Trophoblast cell (in vitro differentiated cells and primary cell): ENCODE measurements at regions not wholly inside any gene's neighbourhood (a gene's known extent, or its start where the extent isn't known, plus 50 kb on each side); places are given as distances from the start of the nearest gene placed in this dataset.
"Not testable (repeated sequence)": the region's sequence is repeated elsewhere in the genome, so short reads cannot be mapped to it uniquely, and the experiment has no call there.

Experiments
- DNase-seq, 2 donors: peaks; one replicate each; pipeline ENCODE4 v3.0.0-alpha.2; 2016
- H2AFZ ChIP-seq: 2 replicates; pipeline ENCODE4 v1.6.1; 2013; ENCODE audit warnings: low read length, moderate library complexity, mild to moderate bottlenecking; ENCODE audit not compliant: insufficient read depth, poor library complexity
- H2AK5ac ChIP-seq: 2 replicates; pipeline ENCODE4 v1.6.1; 2013; ENCODE audit warnings: mild to moderate bottlenecking, low read length
- H2BK120ac ChIP-seq: 2 replicates; pipeline ENCODE4 v1.6.1; 2013; ENCODE audit warnings: low read length, mild to moderate bottlenecking, moderate library complexity; ENCODE audit not compliant: insufficient read depth, poor library complexity
- H2BK12ac ChIP-seq: 2 replicates; pipeline ENCODE4 v1.6.1; 2013; ENCODE audit warnings: mild to moderate bottlenecking, low read length, moderate library complexity
- H2BK5ac ChIP-seq: 2 replicates; pipeline ENCODE4 v1.6.1; 2013; ENCODE audit warnings: low read length, low read depth, moderate library complexity, mild to moderate bottlenecking; ENCODE audit not compliant: poor library complexity
- H3K14ac ChIP-seq: 2 replicates; pipeline ENCODE4 v1.6.1; 2013; ENCODE audit warnings: mild to moderate bottlenecking, low read length
- H3K18ac ChIP-seq: 2 replicates; pipeline ENCODE4 v1.6.1; 2013; ENCODE audit warnings: mild to moderate bottlenecking, low read length
- H3K23ac ChIP-seq: 2 replicates; pipeline ENCODE4 v1.6.1; 2013; ENCODE audit warnings: low read length
- H3K27ac ChIP-seq: 2 replicates; pipeline ENCODE4 v1.5.1; 2013; ENCODE audit warnings: low read depth, mild to moderate bottlenecking, inconsistent platforms, low read length, moderate library complexity
- H3K27me3 ChIP-seq: 2 replicates; pipeline ENCODE4 v1.6.1; 2013; ENCODE audit warnings: inconsistent platforms, mild to moderate bottlenecking, low read length, moderate library complexity; ENCODE audit not compliant: insufficient read depth
- H3K36me3 ChIP-seq, 2 experiments: 1 replicate in 1 of 2; 2 replicates in 1 of 2; pipeline ENCODE4 v1.6.1; 2013; ENCODE audit warnings: low read length in 2 of 2, mild to moderate bottlenecking in 2 of 2, moderate library complexity in 1 of 2; ENCODE audit not compliant: insufficient read depth in 2 of 2, control insufficient read depth in 1 of 2
- H3K4ac ChIP-seq: 2 replicates; pipeline ENCODE4 v1.6.1; 2013; ENCODE audit warnings: low read depth, mild to moderate bottlenecking, low read length, moderate library complexity
- H3K4me1 ChIP-seq, 2 experiments: 1 replicate in 1 of 2; 2 replicates in 1 of 2; pipeline ENCODE4 v1.6.1; 2013; ENCODE audit warnings: low read length in 2 of 2, mild to moderate bottlenecking in 2 of 2, moderate library complexity in 1 of 2; ENCODE audit not compliant: insufficient read depth in 2 of 2, control insufficient read depth in 1 of 2
- H3K4me2 ChIP-seq: 2 replicates; pipeline ENCODE4 v1.6.1; 2013; ENCODE audit warnings: inconsistent platforms, mild to moderate bottlenecking, low read length, moderate library complexity
- H3K4me3 ChIP-seq: 2 replicates; pipeline ENCODE4 v1.5.1; 2013; ENCODE audit warnings: mild to moderate bottlenecking, low read depth, low read length, inconsistent platforms
- H3K79me1 ChIP-seq: one replicate; pipeline ENCODE4 v1.6.1; 2013; ENCODE audit warnings: low read length
- H3K79me2 ChIP-seq: 2 replicates; pipeline ENCODE4 v1.6.1; 2013; ENCODE audit warnings: low read length, mild to moderate bottlenecking; ENCODE audit not compliant: control insufficient read depth, insufficient read depth, poor library complexity
- H3K9ac ChIP-seq: 2 replicates; pipeline ENCODE4 v1.6.1; 2013; ENCODE audit warnings: mild to moderate bottlenecking, low read length
- H3K9me3 ChIP-seq: 2 replicates; pipeline ENCODE4 v1.6.1; 2013; ENCODE audit warnings: low read depth, mild to moderate bottlenecking, control low read depth, inconsistent platforms, low read length; ENCODE audit not compliant: insufficient read depth
- H4K12ac ChIP-seq: 2 replicates; pipeline ENCODE4 v1.6.1; 2013; ENCODE audit warnings: low read depth, mild to moderate bottlenecking, low read length, moderate library complexity
- H4K8ac ChIP-seq: 2 replicates; pipeline ENCODE4 v1.6.1; 2013; ENCODE audit warnings: low read depth, mild to moderate bottlenecking, low read length, moderate library complexity
- H4K91ac ChIP-seq: one replicate; pipeline ENCODE4 v1.6.1; 2013; ENCODE audit warnings: low read depth, mild to moderate bottlenecking, low read length, moderate library complexity
- WGBS: extraction: QIAGEN DNeasy Blood & Tissue Kit; methylation state at CpG from one replicate; pipeline ENCODE4 v1.1.7; 2013; ENCODE audit warnings: missing lambda C conversion rate; ENCODE audit not compliant: insufficient read length, insufficient coverage; ENCODE audit errors: extremely low coverage; 5-methylcytosine and 5-hydroxymethylcytosine counted together

- Histone ChIP-seq H3K23ac (no peak overlapping the region), H2AFZ (no peak overlapping the region), H3K27me3 (no peaks in the 10 kb centered on the region), H2BK120ac (no peak overlapping the region), H3K4me3 (no peak overlapping the region), H2BK5ac (no peak overlapping the region), H4K8ac (no peak overlapping the region), H3K4ac (no peak overlapping the region), H3K14ac (no peak overlapping the region), H4K12ac (no peak overlapping the region), H3K9me3 (no peaks in the 10 kb centered on the region), H3K18ac (no peak overlapping the region), H3K27ac (no peak overlapping the region), H2AK5ac (no peak overlapping the region), H4K91ac (no peak overlapping the region), H3K79me2 (no peaks in the 10 kb centered on the region), H2BK12ac (no peak overlapping the region), H3K9ac (no peak overlapping the region), H3K4me1 (no peaks in the 10 kb centered on the region), H3K36me3 (no peaks in the 10 kb centered on the region), H3K79me1 (no peaks in the 10 kb centered on the region), H3K4me2 (no peak overlapping the region)
- WGBS, result no CpG with 5 or more reads among the region's 3 CpGs
- no peak for DNase-seq
These were observed 412.4 kb downstream of the NTRK2 start for GRCh38 chr9:85081963-85082362.

GRCh38 chr9:85079349-85079748 is 409.8 kb downstream of the NTRK2 start:
- no peak overlapping the region for H4K91ac ChIP-seq
- no peak overlapping the region for H3K4ac ChIP-seq
- no peak overlapping the region for H3K4me2 ChIP-seq
- no peak overlapping the region for H2BK5ac ChIP-seq
- no peaks in the 10 kb centered on the region for H3K27me3 ChIP-seq
- no peak overlapping the region for H3K9ac ChIP-seq
- H4K8ac ChIP-seq, result no peak overlapping the region
- H2AFZ ChIP-seq, result no peak overlapping the region
- no peak overlapping the region for H3K23ac ChIP-seq
- H3K14ac ChIP-seq, result no peak overlapping the region
- H3K27ac ChIP-seq, result no peak overlapping the region
- no peak overlapping the region for H3K18ac ChIP-seq
- no peaks in the 10 kb centered on the region for H3K79me2 ChIP-seq
- no peaks in the 10 kb centered on the region for H3K79me1 ChIP-seq
- H3K9me3 ChIP-seq, result no peaks in the 10 kb centered on the region
- DNase-seq, result no peak
- H2BK12ac ChIP-seq, result no peak overlapping the region
- H4K12ac ChIP-seq, result no peak overlapping the region
- H3K4me1 ChIP-seq, result no peaks in the 10 kb centered on the region
- no peaks in the 10 kb centered on the region for H3K36me3 ChIP-seq
- H2BK120ac ChIP-seq, result no peak overlapping the region
- no peak overlapping the region for H3K4me3 ChIP-seq
- H2AK5ac ChIP-seq, result no peak overlapping the region
- no CpG with 5 or more reads among the region's 1 CpG for WGBS

- no peak overlapping the region for H2BK5ac ChIP-seq
- no peaks in the 10 kb centered on the region for H3K79me2 ChIP-seq
- H3K36me3 ChIP-seq, result no peaks in the 10 kb centered on the region
- no peak for DNase-seq
- H3K14ac ChIP-seq, result no peak overlapping the region
- no peak overlapping the region for H3K27ac ChIP-seq
- H2BK12ac ChIP-seq, result no peak overlapping the region
- no CpG with 5 or more reads among the region's 5 CpGs for WGBS
- H3K9me3 ChIP-seq, result no peaks in the 10 kb centered on the region
- H3K4me2 ChIP-seq, result no peak overlapping the region
- H3K4me1 ChIP-seq, result no peaks in the 10 kb centered on the region
- H3K18ac ChIP-seq, result no peak overlapping the region
- no peak overlapping the region for H3K9ac ChIP-seq
- H3K23ac ChIP-seq, result no peak overlapping the region
- H4K12ac ChIP-seq, result no peak overlapping the region
- no peak overlapping the region for H4K91ac ChIP-seq
- no peak overlapping the region for H2AFZ ChIP-seq
- H3K27me3 ChIP-seq, result no peaks in the 10 kb centered on the region
- no peak overlapping the region for H2AK5ac ChIP-seq
- no peak overlapping the region for H4K8ac ChIP-seq
- H2BK120ac ChIP-seq, result no peak overlapping the region
- peak overlapping the region; percentile 1 for H3K4me3 ChIP-seq
- H3K4ac ChIP-seq, result no peak overlapping the region
- H3K79me1 ChIP-seq, result no peaks in the 10 kb centered on the region
These were observed 408.4 kb downstream of the NTRK2 start for GRCh38 chr9:85077944-85078343.

- not testable (repeated sequence) for H2BK12ac ChIP-seq, H3K36me3 ChIP-seq, H4K8ac ChIP-seq, DNase-seq, H3K9ac ChIP-seq, H3K27ac ChIP-seq, H4K12ac ChIP-seq, H4K91ac ChIP-seq, H3K27me3 ChIP-seq, H2BK5ac ChIP-seq, H3K14ac ChIP-seq, H3K9me3 ChIP-seq, H3K4me3 ChIP-seq, H3K79me1 ChIP-seq, H2AFZ ChIP-seq, H3K79me2 ChIP-seq, H3K4ac ChIP-seq, H2BK120ac ChIP-seq, H3K4me1 ChIP-seq, H3K23ac ChIP-seq, H2AK5ac ChIP-seq, H3K18ac ChIP-seq
- WGBS, result no CpG with 5 or more reads among the region's 23 CpGs
- peak overlapping the region; percentile 38 for H3K4me2 ChIP-seq
These were observed 407.6 kb downstream of the NTRK2 start for GRCh38 chr9:85077146-85077545.
